Skeletal muscle satellite cell (primary cell): ENCODE measurements at regions not wholly inside any gene's neighbourhood (a gene's known extent, or its start where the extent isn't known, plus 50 kb on each side); places are given as distances from the start of the nearest gene placed in this dataset.
A peak's percentile ranks its signal among the peaks of the same experiment; 100 is the strongest.
"Not testable (repeated sequence)": the region's sequence is repeated elsewhere in the genome, so short reads cannot be mapped to it uniquely, and the experiment has no call there.

Experiments
- H3K27me3 ChIP-seq: 2 replicates; pipeline ENCODE4 v1.7.0; 2013; ENCODE audit warnings: low read length; ENCODE audit not compliant: control insufficient read depth, insufficient read depth
- H3K36me3 ChIP-seq: 2 replicates; pipeline ENCODE4 v1.7.0; 2013; ENCODE audit warnings: mild to moderate bottlenecking, control low read depth, low read length; ENCODE audit not compliant: insufficient read depth
- H3K4me1 ChIP-seq: 2 replicates; pipeline ENCODE4 v1.7.0; 2013; ENCODE audit warnings: low read length; ENCODE audit not compliant: control insufficient read depth, insufficient read depth
- H3K4me2 ChIP-seq: 2 replicates; pipeline ENCODE4 v1.7.0; 2013; ENCODE audit warnings: mild to moderate bottlenecking, low read length
- H3K4me3 ChIP-seq: 2 replicates; pipeline ENCODE4 v1.7.0; 2013; ENCODE audit warnings: low read length
- H3K9ac ChIP-seq: 2 replicates; pipeline ENCODE4 v1.7.0; 2013; ENCODE audit warnings: mild to moderate bottlenecking, low read depth, low read length, moderate library complexity
- H3K9me3 ChIP-seq: replicated peaks from 2 replicates; pipeline ENCODE4 v1.7.0; 2013; ENCODE audit warnings: mild to moderate bottlenecking, control low read depth, low read length

- H3K4me2 ChIP-seq, H3K9me3 ChIP-seq, H3K27me3 ChIP-seq, H3K36me3 ChIP-seq, H3K9ac ChIP-seq, H3K4me3 ChIP-seq, H3K4me1 ChIP-seq: not testable (repeated sequence)
Measured at GRCh38 chr2:89537862-89538261, 846.4 kb downstream of the RPIA start.

DNA sequence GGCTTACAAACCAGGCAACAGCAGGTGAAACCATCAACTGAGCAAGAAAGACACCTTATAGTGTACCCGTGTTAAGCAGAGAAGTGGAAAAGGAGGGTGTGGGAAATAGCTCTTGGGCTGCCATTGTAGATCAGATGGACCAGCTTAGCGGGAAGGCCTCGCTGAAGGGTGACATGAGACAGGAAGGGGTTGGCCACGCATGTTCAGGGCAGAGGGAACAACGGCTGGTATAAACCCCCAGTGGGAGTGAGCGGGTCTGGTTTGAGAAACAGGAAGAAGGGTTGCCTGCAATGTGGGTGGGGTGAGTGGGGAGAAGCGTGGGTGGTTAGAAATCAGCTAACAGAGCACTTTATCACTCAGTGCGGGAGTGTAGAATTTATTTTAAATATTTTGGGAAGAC lies 852.6 kb downstream of the RPIA start:
- not testable (repeated sequence) for H3K4me1 ChIP-seq, H3K4me2 ChIP-seq, H3K36me3 ChIP-seq, H3K9ac ChIP-seq, H3K27me3 ChIP-seq, H3K4me3 ChIP-seq, H3K9me3 ChIP-seq

DNA sequence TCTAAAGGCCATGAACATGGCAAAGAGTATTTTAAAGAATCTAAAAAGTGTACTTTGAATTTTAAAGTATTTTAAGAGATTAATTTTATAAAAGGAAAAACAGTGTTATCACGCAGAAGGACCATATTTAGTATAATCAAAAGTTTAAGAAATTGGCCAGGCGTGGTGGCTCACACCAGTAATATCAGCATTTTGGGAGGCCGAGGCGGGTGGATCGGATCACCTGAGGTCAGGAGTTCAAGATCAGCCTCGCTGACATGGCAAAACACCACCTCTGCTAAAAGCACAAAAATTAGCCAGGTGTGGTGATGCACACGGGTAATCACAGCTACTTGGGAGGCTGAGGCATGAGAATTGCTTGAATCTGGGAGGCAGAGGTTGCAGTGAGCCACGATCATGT lies 887.7 kb downstream of the RPIA start:
- H3K4me3 ChIP-seq, H3K9ac ChIP-seq, H3K27me3 ChIP-seq, H3K36me3 ChIP-seq, H3K4me2 ChIP-seq, H3K9me3 ChIP-seq, H3K4me1 ChIP-seq: not testable (repeated sequence)

GRCh38 chr2:89582816-89583215 lies 891.3 kb downstream of the RPIA start:
- not testable (repeated sequence) for H3K27me3 ChIP-seq, H3K9ac ChIP-seq, H3K36me3 ChIP-seq, H3K4me3 ChIP-seq, H3K4me2 ChIP-seq, H3K9me3 ChIP-seq, H3K4me1 ChIP-seq

DNA sequence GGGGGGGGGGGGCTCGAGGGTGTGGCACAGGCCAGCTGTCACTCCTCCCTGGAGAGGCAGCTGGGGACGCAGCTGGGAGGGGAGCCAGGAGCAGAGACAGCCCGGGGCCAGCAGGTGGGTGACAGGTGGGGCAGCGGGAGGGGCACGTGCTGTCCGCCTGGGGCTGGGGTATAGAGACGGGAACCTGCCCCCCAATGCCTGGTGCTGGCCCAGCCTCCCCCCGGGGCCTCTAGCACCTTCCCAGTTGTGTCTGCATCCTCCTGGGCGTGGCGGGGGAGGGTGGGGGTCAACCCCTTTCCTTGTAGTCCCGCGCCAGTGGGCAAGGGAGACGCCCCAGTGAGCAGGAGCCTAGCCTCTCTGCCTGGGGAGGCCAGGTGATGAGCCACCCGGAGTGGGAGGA lies 892.6 kb downstream of the RPIA start:
- H3K4me3 ChIP-seq, H3K9ac ChIP-seq, H3K9me3 ChIP-seq, H3K36me3 ChIP-seq, H3K4me1 ChIP-seq, H3K27me3 ChIP-seq: not testable (repeated sequence)
- H3K4me2 ChIP-seq: peak overlapping the region; percentile 62

DNA sequence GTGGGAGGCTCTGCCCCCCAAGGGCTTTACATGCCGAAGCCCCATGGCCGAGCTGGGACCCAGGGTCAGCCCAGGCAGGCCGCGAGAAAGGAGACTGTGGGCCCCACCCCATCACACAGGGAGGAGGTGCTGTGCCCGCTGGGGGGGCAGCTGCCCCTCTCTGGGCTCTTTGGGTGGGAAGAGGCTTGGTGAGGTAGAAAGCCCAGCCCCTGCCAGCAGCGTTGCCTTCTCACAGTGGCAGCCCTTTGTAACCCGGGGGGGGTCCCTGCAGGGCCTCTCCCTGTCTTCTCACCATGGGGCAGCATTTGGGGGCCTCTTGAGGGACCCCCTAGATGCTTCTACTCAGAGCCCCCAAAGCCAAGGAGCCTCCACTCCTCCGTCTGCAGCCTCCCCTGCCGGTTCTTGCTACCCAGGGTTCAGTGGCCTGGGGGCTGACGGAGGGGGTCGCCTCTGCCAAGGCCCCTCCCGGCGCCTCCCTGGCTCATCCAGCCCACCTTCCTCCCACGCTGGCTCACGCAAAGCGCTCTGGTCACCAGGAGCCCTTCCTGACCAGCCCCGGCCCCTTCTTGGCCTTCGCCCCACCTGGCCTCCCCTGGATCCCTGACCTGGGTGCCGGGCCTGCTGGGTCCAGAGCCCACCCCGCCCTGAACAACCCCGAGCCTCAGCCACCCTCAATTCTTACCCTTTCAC lies 893.5 kb downstream of the RPIA start:
- not testable (repeated sequence) for H3K9me3 ChIP-seq, H3K4me1 ChIP-seq, H3K27me3 ChIP-seq, H3K36me3 ChIP-seq
- Histone ChIP-seq H3K9ac (peak overlapping the region; percentile 74), H3K4me2 (peak overlapping the region; percentile 44), H3K4me3 (peak overlapping the region; percentile 68)

DNA sequence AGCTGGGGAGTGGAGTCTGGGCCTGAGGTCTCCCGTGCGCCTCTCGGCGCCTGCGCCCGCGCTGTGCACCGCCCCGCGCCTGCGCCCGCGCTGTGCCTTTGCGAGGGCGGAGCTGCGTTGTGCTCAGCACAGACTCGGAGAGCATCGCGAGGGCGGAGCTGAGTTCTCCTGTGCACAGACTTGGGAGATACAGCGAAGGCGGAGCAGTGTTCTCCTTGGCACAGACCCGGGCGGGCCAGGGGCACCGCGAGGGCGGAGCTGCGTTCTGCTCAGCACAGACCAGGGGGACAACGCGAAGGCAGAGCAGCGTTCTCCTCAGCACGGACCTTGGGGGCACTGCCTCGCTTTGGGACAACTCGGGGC lies 894.1 kb downstream of the RPIA start:
- not testable (repeated sequence) for H3K4me1 ChIP-seq, H3K27me3 ChIP-seq, H3K36me3 ChIP-seq, H3K9me3 ChIP-seq
- Histone ChIP-seq H3K9ac (peak overlapping the region; percentile 74), H3K4me2 (peak overlapping the region; percentile 81), H3K4me3 (peak overlapping the region; percentile 67)

- not testable (repeated sequence) for H3K27me3 ChIP-seq, H3K36me3 ChIP-seq, H3K9me3 ChIP-seq, H3K9ac ChIP-seq, H3K4me3 ChIP-seq, H3K4me1 ChIP-seq, H3K4me2 ChIP-seq
Measured at GRCh38 chr2:89599843-89600242, 908.4 kb downstream of the RPIA start.

GRCh38 chr2:89606514-89606913 lies 915.0 kb downstream of the RPIA start:
- not testable (repeated sequence) for H3K27me3 ChIP-seq, H3K4me1 ChIP-seq, H3K36me3 ChIP-seq, H3K4me2 ChIP-seq, H3K9ac ChIP-seq, H3K9me3 ChIP-seq, H3K4me3 ChIP-seq

- H3K9me3 ChIP-seq, H3K9ac ChIP-seq, H3K4me3 ChIP-seq, H3K36me3 ChIP-seq, H3K4me2 ChIP-seq, H3K27me3 ChIP-seq, H3K4me1 ChIP-seq: not testable (repeated sequence)
Measured at GRCh38 chr2:89610207-89610926, 918.9 kb downstream of the RPIA start.

GRCh38 chr2:89610927-89611515 lies 919.5 kb downstream of the RPIA start:
- H3K4me3 ChIP-seq, H3K9me3 ChIP-seq, H3K9ac ChIP-seq, H3K4me1 ChIP-seq, H3K36me3 ChIP-seq, H3K27me3 ChIP-seq, H3K4me2 ChIP-seq: not testable (repeated sequence)

DNA sequence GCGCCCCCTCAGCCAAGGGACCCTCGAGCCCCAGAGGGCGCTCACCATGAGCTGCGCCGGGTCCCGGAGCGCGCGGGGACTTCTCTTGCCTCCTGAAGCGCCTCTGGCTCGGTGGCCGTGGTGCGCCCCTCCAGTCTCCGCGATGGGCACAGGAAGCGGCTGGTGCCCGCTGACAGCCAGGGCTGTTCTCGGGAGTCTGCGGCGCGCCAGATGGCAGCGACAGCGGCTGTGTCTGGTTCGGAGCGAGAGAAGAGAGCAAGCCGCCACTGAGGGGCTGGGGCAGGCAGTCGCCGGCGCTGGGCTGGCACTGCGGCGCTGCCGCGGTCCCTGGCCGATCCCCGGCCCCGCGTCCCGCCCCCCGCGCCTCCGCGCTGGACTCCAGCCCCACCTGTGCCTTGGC lies 920.2 kb downstream of the RPIA start:
- H3K9ac ChIP-seq, H3K27me3 ChIP-seq, H3K4me3 ChIP-seq, H3K36me3 ChIP-seq, H3K9me3 ChIP-seq, H3K4me2 ChIP-seq, H3K4me1 ChIP-seq: not testable (repeated sequence)
